Neuronal stem cell (in vitro differentiated cells): ENCODE measurements at regions not wholly inside any gene's neighbourhood (a gene's known extent, or its start where the extent isn't known, plus 50 kb on each side); places are given as distances from the start of the nearest gene placed in this dataset.

Experiments used
- DNase-seq: peaks from one replicate; pipeline ENCODE4 v3.0.0-alpha.2; 2013; ENCODE audit warnings: low spot score
- H2AFZ ChIP-seq: one replicate; pipeline ENCODE4 v1.6.1; 2013; ENCODE audit warnings: mild to moderate bottlenecking, low read length, inconsistent platforms
- H2AK5ac ChIP-seq: 2 replicates; pipeline ENCODE4 v1.6.1; 2013; ENCODE audit warnings: low read depth, mild to moderate bottlenecking, inconsistent platforms, low read length, moderate library complexity, mixed read lengths
- H2BK120ac ChIP-seq: 2 replicates; pipeline ENCODE4 v1.6.1; 2013; ENCODE audit warnings: low read depth, mild to moderate bottlenecking, inconsistent platforms, low read length, moderate library complexity, mixed read lengths
- H2BK12ac ChIP-seq: one replicate; pipeline ENCODE4 v1.6.1; 2013; ENCODE audit warnings: low read length, inconsistent platforms
- H2BK15ac ChIP-seq: 2 replicates; pipeline ENCODE4 v1.6.1; 2013; ENCODE audit warnings: mild to moderate bottlenecking, low read length, inconsistent platforms, mixed read lengths
- H2BK5ac ChIP-seq: one replicate; pipeline ENCODE4 v1.6.1; 2013; ENCODE audit warnings: inconsistent platforms, mild to moderate bottlenecking, low read length, moderate library complexity
- H3K14ac ChIP-seq: one replicate; pipeline ENCODE4 v1.6.1; 2013; ENCODE audit warnings: low read length, inconsistent platforms
- H3K18ac ChIP-seq: 2 replicates; pipeline ENCODE4 v1.6.1; 2013; ENCODE audit warnings: low read length, inconsistent platforms
- H3K23ac ChIP-seq: 2 replicates; pipeline ENCODE4 v1.6.1; 2013; ENCODE audit warnings: low read depth, mild to moderate bottlenecking, mixed read lengths, low read length, inconsistent platforms; ENCODE audit not compliant: poor library complexity
- H3K27ac ChIP-seq: replicated peaks from 3 replicates; pipeline ENCODE4 v1.5.1; 2013; ENCODE audit warnings: low read length, inconsistent platforms
- H3K27me3 ChIP-seq, 3 experiments: 2 replicates each; pipeline ENCODE4 v1.6.1; 2013; ENCODE audit warnings: low read length in 3 of 3, mild to moderate bottlenecking in 2 of 3, inconsistent platforms in 1 of 3, low read depth in 1 of 3, mixed read lengths in 1 of 3, moderate library complexity in 1 of 3; ENCODE audit not compliant: control insufficient read depth in 3 of 3, insufficient read depth in 3 of 3
- H3K36me3 ChIP-seq, 2 donors: replicated peaks in 1 of 2; 2 replicates each; pipeline ENCODE4 v1.6.1; 2013; ENCODE audit warnings: low read length in 2 of 2; ENCODE audit not compliant: control insufficient read depth in 2 of 2, insufficient read depth in 2 of 2
- H3K4ac ChIP-seq: 2 replicates; pipeline ENCODE4 v1.6.1; 2013; ENCODE audit warnings: inconsistent platforms, mild to moderate bottlenecking, low read length, moderate library complexity
- H3K4me1 ChIP-seq, 2 donors: 1 replicate in 1 of 2; 2 replicates in 1 of 2; pipeline ENCODE4 v1.6.1; 2013; ENCODE audit warnings: low read length in 2 of 2, low read depth in 1 of 2; ENCODE audit not compliant: control insufficient read depth in 2 of 2, insufficient read depth in 1 of 2
- H3K4me2 ChIP-seq: one replicate; pipeline ENCODE4 v1.6.1; 2013; ENCODE audit warnings: mild to moderate bottlenecking, low read length, inconsistent platforms; ENCODE audit not compliant: insufficient read depth, poor library complexity, severe bottlenecking
- H3K4me3 ChIP-seq, 2 donors: 2 replicates each; pipeline ENCODE4 v1.5.1; 2013; ENCODE audit warnings: low read length in 2 of 2, mild to moderate bottlenecking in 2 of 2, inconsistent platforms in 1 of 2, moderate library complexity in 1 of 2
- H3K79me1 ChIP-seq: one replicate; pipeline ENCODE4 v1.6.1; 2013; ENCODE audit warnings: low read depth, mild to moderate bottlenecking, inconsistent platforms, low read length, moderate library complexity
- H3K9ac ChIP-seq: one replicate; pipeline ENCODE4 v1.6.1; 2013; ENCODE audit warnings: mild to moderate bottlenecking, low read depth, low read length, inconsistent platforms; ENCODE audit not compliant: poor library complexity
- H3K9me3 ChIP-seq, 2 donors: replicated peaks in 1 of 2; 2 replicates each; pipeline versions ENCODE3 to v1.6.1; 2013; ENCODE audit warnings: low read length in 2 of 2, mild to moderate bottlenecking in 2 of 2, inconsistent platforms in 1 of 2, low read depth in 1 of 2, mixed read lengths in 1 of 2, moderate library complexity in 1 of 2; ENCODE audit not compliant: control insufficient read depth in 2 of 2, insufficient read depth in 1 of 2
- H4K8ac ChIP-seq: one replicate; pipeline ENCODE4 v1.6.1; 2013; ENCODE audit warnings: low read depth, mild to moderate bottlenecking, inconsistent platforms, low read length, moderate library complexity
- H4K91ac ChIP-seq: one replicate; pipeline ENCODE4 v1.6.1; 2013; ENCODE audit warnings: low read length, low read depth, mild to moderate bottlenecking, inconsistent platforms; ENCODE audit not compliant: poor library complexity
- WGBS, 2 donors: extraction: QIAGEN DNeasy Blood & Tissue Kit; methylation state at CpG; one replicate each; pipeline ENCODE4 v1.1.7; 2013; ENCODE audit warnings: missing lambda C conversion rate in 2 of 2, mixed read lengths in 1 of 2; ENCODE audit not compliant: insufficient read length in 2 of 2, insufficient replicate concordance in 1 of 2; ENCODE audit errors: extremely low coverage in 2 of 2; 5-methylcytosine and 5-hydroxymethylcytosine counted together

GRCh38 chr6:147640606-147641005, 132.1 kb downstream of the SAMD5 start:
- no peak overlapping the region for H3K14ac ChIP-seq
- no peak overlapping the region for H3K23ac ChIP-seq
- no peak overlapping the region for H2BK15ac ChIP-seq
- no peak overlapping the region for H4K8ac ChIP-seq
- H2BK120ac ChIP-seq: no peak overlapping the region
- no peak overlapping the region for H3K4ac ChIP-seq
- H3K79me1 ChIP-seq: no peaks in the 10 kb centered on the region
- H3K18ac ChIP-seq: no peak overlapping the region
- H3K27me3 ChIP-seq: no peaks in the 10 kb centered on the region
- H3K4me1 ChIP-seq: peaks cover 0 to 6% of the 10 kb centered on the region in 2 donors
- H3K36me3 ChIP-seq: no peaks in the 10 kb centered on the region
- WGBS, 2 donors: no CpG with 5 or more reads among the region's 1 CpG
- no peak overlapping the region for H3K9ac ChIP-seq
- H3K27ac ChIP-seq: no peak overlapping the region
- no peak overlapping the region for H2AFZ ChIP-seq
- no peak overlapping the region for H3K4me2 ChIP-seq
- DNase-seq: no peak
- no peak overlapping the region for H4K91ac ChIP-seq
- no peaks in the 10 kb centered on the region for H3K9me3 ChIP-seq
- H3K4me3 ChIP-seq: no peak overlapping the region
- H2BK5ac ChIP-seq: no peak overlapping the region
- H2BK12ac ChIP-seq: no peak overlapping the region
- H2AK5ac ChIP-seq: no peak overlapping the region

GRCh38 chr6:147641511-147641910, 133.0 kb downstream of the SAMD5 start:
- no peak for DNase-seq
- Histone ChIP-seq H2BK12ac (no peak overlapping the region), H3K4me3 (no peak overlapping the region), H2BK120ac (no peak overlapping the region), H2AK5ac (no peak overlapping the region), H3K27ac (no peak overlapping the region), H3K4ac (no peak overlapping the region), H3K9me3 (no peaks in the 10 kb centered on the region), H2BK5ac (no peak overlapping the region), H4K91ac (no peak overlapping the region), H4K8ac (no peak overlapping the region), H3K9ac (no peak overlapping the region), H3K36me3 (no peaks in the 10 kb centered on the region), H3K23ac (no peak overlapping the region), H2AFZ (no peak overlapping the region), H3K18ac (no peak overlapping the region), H3K14ac (no peak overlapping the region), H3K4me2 (no peak overlapping the region), H3K4me1 (peaks cover 0 to 6% of the 10 kb centered on the region in 2 donors), H3K27me3 (no peaks in the 10 kb centered on the region), H3K79me1 (no peaks in the 10 kb centered on the region), H2BK15ac (no peak overlapping the region)
- WGBS, 2 donors: no CpG with 5 or more reads among the region's 3 CpGs

GRCh38 chr6:147642458-147642857, 134.0 kb downstream of the SAMD5 start:
- Histone ChIP-seq H3K9me3 (no peaks in the 10 kb centered on the region), H3K18ac (no peak overlapping the region), H3K23ac (no peak overlapping the region), H2BK12ac (no peak overlapping the region), H3K9ac (no peak overlapping the region), H3K27me3 (no peaks in the 10 kb centered on the region), H3K4me3 (no peak overlapping the region), H4K91ac (no peak overlapping the region), H2BK120ac (no peak overlapping the region), H2AK5ac (no peak overlapping the region), H2BK5ac (no peak overlapping the region), H2AFZ (no peak overlapping the region), H3K27ac (no peak overlapping the region), H4K8ac (no peak overlapping the region), H3K79me1 (no peaks in the 10 kb centered on the region), H3K36me3 (no peaks in the 10 kb centered on the region), H3K4me1 (peaks cover 0 to 6% of the 10 kb centered on the region in 2 donors), H2BK15ac (no peak overlapping the region), H3K4ac (no peak overlapping the region), H3K14ac (no peak overlapping the region), H3K4me2 (no peak overlapping the region)
- no peak for DNase-seq
- no CpG with 5 or more reads among the region's 3 CpGs for WGBS, 2 donors

GRCh38 chr6:147643341-147644200, 135.1 kb downstream of the SAMD5 start:
- no peak overlapping the region for H2BK15ac ChIP-seq
- no peak overlapping the region for H2BK5ac ChIP-seq
- no peak overlapping the region for H2BK12ac ChIP-seq
- no peaks in the 10 kb centered on the region for H3K9me3 ChIP-seq
- H2AK5ac ChIP-seq: no peak overlapping the region
- no peaks in the 10 kb centered on the region for H3K79me1 ChIP-seq
- H3K4me2 ChIP-seq: no peak overlapping the region
- no peak overlapping the region for H3K27ac ChIP-seq
- H3K9ac ChIP-seq: no peak overlapping the region
- no peak overlapping the region for H3K23ac ChIP-seq
- H3K4ac ChIP-seq: no peak overlapping the region
- H4K91ac ChIP-seq: no peak overlapping the region
- H4K8ac ChIP-seq: no peak overlapping the region
- DNase-seq: no peak
- peaks cover 0 to 6% of the 10 kb centered on the region in 2 donors for H3K4me1 ChIP-seq
- no peak overlapping the region for H3K14ac ChIP-seq
- no peak overlapping the region for H2AFZ ChIP-seq
- no peak overlapping the region for H3K4me3 ChIP-seq
- H3K36me3 ChIP-seq: no peaks in the 10 kb centered on the region
- H2BK120ac ChIP-seq: no peak overlapping the region
- WGBS, 2 donors: no CpG with 5 or more reads among the region's 4 CpGs
- H3K27me3 ChIP-seq: no peaks in the 10 kb centered on the region
- H3K18ac ChIP-seq: no peak overlapping the region
